Smooth muscle cell (in vitro differentiated cells): ENCODE measurements at regions not wholly inside any gene's neighbourhood (a gene's known extent, or its start where the extent isn't known, plus 50 kb on each side); places are given as distances from the start of the nearest gene placed in this dataset.

Source experiments
- DNase-seq: peaks from one replicate; lab custom pipeline; 2025; ENCODE audit not compliant: unreplicated experiment; lab: John Stamatoyannopoulos, UW
- H2AFZ ChIP-seq: fragments of 200-600 bp; sonication (generic); 2 replicates; pipeline ENCODE4 v1.6.0; 2016; ENCODE audit warnings: antibody characterized with exemption, low read depth, mild to moderate bottlenecking
- H3F3A ChIP-seq: fragments of 200-600 bp; sonication (generic); 2 replicates; pipeline ENCODE4 v1.6.0; 2017; ENCODE audit warnings: antibody characterized with exemption, low read depth
- H3K27ac ChIP-seq: fragments of 200-600 bp; sonication (generic); 2 replicates; pipeline ENCODE4 v1.5.1; 2016; ENCODE audit warnings: low read depth, mild to moderate bottlenecking
- H3K27me3 ChIP-seq: fragments of 200-600 bp; sonication (generic); 2 replicates; pipeline ENCODE4 v1.6.1; 2016; ENCODE audit warnings: low read depth, mild to moderate bottlenecking
- H3K36me3 ChIP-seq: fragments of 200-600 bp; sonication (generic); 2 replicates; pipeline ENCODE4 v1.5.1; 2016; ENCODE audit warnings: low read depth
- H3K4me1 ChIP-seq: fragments of 200-600 bp; sonication (generic); 2 replicates; pipeline ENCODE4 v1.5.1; 2016; ENCODE audit warnings: low read depth
- H3K4me2 ChIP-seq: fragments of 200-600 bp; sonication (generic); 2 replicates; pipeline ENCODE4 v1.6.0; 2016; ENCODE audit warnings: mild to moderate bottlenecking
- H3K4me3 ChIP-seq: fragments of 200-600 bp; sonication (generic); 2 replicates; pipeline ENCODE4 v1.5.1; 2016; ENCODE audit warnings: mild to moderate bottlenecking
- H3K79me2 ChIP-seq: fragments of 200-600 bp; sonication (generic); 2 replicates; pipeline ENCODE4 v1.6.0; 2016; ENCODE audit warnings: low read depth, mild to moderate bottlenecking
- H3K9ac ChIP-seq: fragments of 200-600 bp; sonication (generic); 2 replicates; pipeline ENCODE4 v1.6.0; 2016; ENCODE audit warnings: low read depth
- H3K9me3 ChIP-seq: fragments of 200-600 bp; sonication (generic); replicated peaks from 2 replicates; pipeline ENCODE4 v1.5.1; 2016; ENCODE audit warnings: low read depth
- H4K20me1 ChIP-seq: fragments of 200-600 bp; sonication (generic); 2 replicates; pipeline ENCODE4 v1.6.0; 2016; ENCODE audit warnings: low read depth
- CTCF ChIP-seq: fragments of 200-600 bp; sonication (generic); IDR thresholded peaks from 2 replicates; pipeline ENCODE4 v1.5.1; 2017; ENCODE audit warnings: borderline replicate concordance, mild to moderate bottlenecking, antibody characterized with exemption; ENCODE audit not compliant: insufficient read depth, poor library complexity, severe bottlenecking
- WGBS: methylation state at CpG from one replicate; pipeline ENCODE4 v1.1.7; 2016; ENCODE audit warnings: low lambda C conversion rate; 5-methylcytosine and 5-hydroxymethylcytosine counted together

GRCh38 chr15:99454941-99455788 is 110.6 kb upstream of the MEF2A start:
- 17% methylated on average over 19 of the region's 19 CpGs for WGBS
- no peaks in the 10 kb centered on the region for H3K27me3 ChIP-seq
- peak overlapping the region; percentile 86 for H3K9ac ChIP-seq
- H3K4me1 ChIP-seq: peaks cover 6% of the 10 kb centered on the region
- H2AFZ ChIP-seq: no peak overlapping the region
- H3F3A ChIP-seq: peaks cover 15% of the 10 kb centered on the region
- H4K20me1 ChIP-seq: no peaks in the 10 kb centered on the region
- no peaks in the 10 kb centered on the region for H3K36me3 ChIP-seq
- peak overlapping the region; percentile 97 for H3K27ac ChIP-seq
- DNase-seq: peak; percentile 38
- H3K4me3 ChIP-seq: no peak overlapping the region
- no peaks in the 10 kb centered on the region for H3K79me2 ChIP-seq
- H3K9me3 ChIP-seq: no peaks in the 10 kb centered on the region
- H3K4me2 ChIP-seq: peak overlapping the region; percentile 72
- TF ChIP-seq CTCF: no peak

GRCh38 chr15:99455789-99456160 is 110.0 kb upstream of the MEF2A start:
- no peaks in the 10 kb centered on the region for H3K79me2 ChIP-seq
- H4K20me1 ChIP-seq: no peaks in the 10 kb centered on the region
- H3F3A ChIP-seq: peaks cover 12% of the 10 kb centered on the region
- no peaks in the 10 kb centered on the region for H3K9me3 ChIP-seq
- H3K36me3 ChIP-seq: no peaks in the 10 kb centered on the region
- no peak for TF ChIP-seq CTCF
- H3K9ac ChIP-seq: peak overlapping the region; percentile 86
- no peak for DNase-seq
- H3K27ac ChIP-seq: peak overlapping the region; percentile 97
- H3K4me1 ChIP-seq: peaks cover 6% of the 10 kb centered on the region
- no peak overlapping the region for H2AFZ ChIP-seq
- H3K27me3 ChIP-seq: no peaks in the 10 kb centered on the region
- H3K4me3 ChIP-seq: no peak overlapping the region
- no peak overlapping the region for H3K4me2 ChIP-seq

GRCh38 chr15:99464137-99464536 is 101.6 kb upstream of the MEF2A start:
- TF ChIP-seq CTCF: no peak
- Histone ChIP-seq H3F3A (no peaks in the 10 kb centered on the region), H3K36me3 (no peaks in the 10 kb centered on the region), H3K9ac (no peak overlapping the region), H2AFZ (no peak overlapping the region), H4K20me1 (no peaks in the 10 kb centered on the region), H3K4me2 (no peak overlapping the region), H3K27ac (no peak overlapping the region), H3K9me3 (peaks cover 11% of the 10 kb centered on the region), H3K27me3 (no peaks in the 10 kb centered on the region), H3K4me3 (no peak overlapping the region), H3K79me2 (no peaks in the 10 kb centered on the region), H3K4me1 (no peaks in the 10 kb centered on the region)
- no peak for DNase-seq
- 84% methylated on average over 2 of the region's 2 CpGs for WGBS
